Cardiac fibroblast (primary cell): ENCODE measurements at regions not wholly inside any gene's neighbourhood (a gene's known extent, or its start where the extent isn't known, plus 50 kb on each side); places are given as distances from the start of the nearest gene placed in this dataset.

ENCODE experiments used
- DNase-seq, 2 donors: peaks; one replicate each; pipeline versions ENCODE4 v3.0.0 to v3.0.0-alpha.2; 2010; ENCODE audit warnings: low read depth in 2 of 2
- H3K4me3 ChIP-seq, 2 donors: replicated peaks in 1 of 2; 1 replicate in 1 of 2; 2 replicates in 1 of 2; pipeline ENCODE4 v1.5.1; 2011; ENCODE audit warnings: low read depth in 2 of 2, low read length in 2 of 2, mild to moderate bottlenecking in 2 of 2, moderate library complexity in 1 of 2
- CTCF ChIP-seq: IDR thresholded peaks from one replicate; pipeline ENCODE4 v1.5.1; 2011; ENCODE audit warnings: low read depth, mild to moderate bottlenecking, low read length, inconsistent platforms

DNA sequence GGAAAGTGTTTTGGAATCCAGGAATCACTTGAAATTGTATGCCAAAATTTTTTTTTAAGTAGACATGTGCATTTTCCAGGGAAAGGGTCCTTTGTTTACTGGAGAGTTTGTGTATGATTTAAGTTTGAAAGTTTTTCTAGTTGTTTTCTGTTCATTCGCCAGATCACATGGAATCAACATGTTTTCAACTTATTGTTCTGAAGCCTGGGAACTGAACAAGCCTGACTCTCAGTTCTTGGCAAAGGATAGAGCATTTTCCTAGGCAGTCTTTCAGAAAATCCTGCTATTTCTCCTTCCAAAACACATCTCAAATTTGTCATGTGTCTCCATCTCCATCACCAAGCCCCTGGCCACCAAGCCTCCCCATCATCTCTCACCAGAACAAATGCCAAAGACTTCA lies 374.8 kb downstream of the MAFB start:
- no peak for TF ChIP-seq CTCF
- DNase-seq, result no peak
- H3K4me3 ChIP-seq, result no peak overlapping the region

GRCh38 chr20:40313730-40314129 lies 375.3 kb downstream of the MAFB start:
- no peak for DNase-seq
- TF ChIP-seq CTCF, result no peak
- no peak overlapping the region for H3K4me3 ChIP-seq

DNA sequence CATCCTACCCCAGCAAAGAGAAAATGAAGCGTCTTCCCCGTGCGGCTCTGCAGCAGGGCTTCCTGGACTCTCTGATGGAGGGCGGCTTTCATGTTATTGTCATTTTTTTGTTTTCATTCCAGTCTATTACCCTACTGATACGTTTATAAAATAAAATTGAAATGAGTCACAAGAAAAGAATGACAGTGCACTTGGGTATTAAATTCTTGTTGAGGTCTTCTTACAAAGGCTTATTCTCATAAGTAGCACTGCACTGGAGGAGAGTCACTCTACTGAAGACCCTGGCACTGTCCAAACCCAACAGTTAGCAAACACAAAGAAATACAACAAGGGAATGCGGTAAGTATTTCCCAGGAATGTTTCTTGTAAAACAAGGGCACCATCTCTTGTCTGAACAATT lies 379.3 kb downstream of the MAFB start:
- no peak for DNase-seq
- no peak for TF ChIP-seq CTCF
- H3K4me3 ChIP-seq, result no peak overlapping the region

- H3K4me3 ChIP-seq, result no peak overlapping the region
- TF ChIP-seq CTCF, result no peak
- no peak for DNase-seq
Measured at GRCh38 chr20:40307997-40308396, 381.0 kb downstream of the MAFB start.

- no peak for TF ChIP-seq CTCF
- H3K4me3 ChIP-seq, result no peak overlapping the region
- DNase-seq, result no peak
Measured at GRCh38 chr20:40307268-40307667, 381.8 kb downstream of the MAFB start.

GRCh38 chr20:40305303-40305702 lies 383.7 kb downstream of the MAFB start:
- H3K4me3 ChIP-seq, result no peak overlapping the region
- TF ChIP-seq CTCF, result no peak
- DNase-seq, result no peak

DNA sequence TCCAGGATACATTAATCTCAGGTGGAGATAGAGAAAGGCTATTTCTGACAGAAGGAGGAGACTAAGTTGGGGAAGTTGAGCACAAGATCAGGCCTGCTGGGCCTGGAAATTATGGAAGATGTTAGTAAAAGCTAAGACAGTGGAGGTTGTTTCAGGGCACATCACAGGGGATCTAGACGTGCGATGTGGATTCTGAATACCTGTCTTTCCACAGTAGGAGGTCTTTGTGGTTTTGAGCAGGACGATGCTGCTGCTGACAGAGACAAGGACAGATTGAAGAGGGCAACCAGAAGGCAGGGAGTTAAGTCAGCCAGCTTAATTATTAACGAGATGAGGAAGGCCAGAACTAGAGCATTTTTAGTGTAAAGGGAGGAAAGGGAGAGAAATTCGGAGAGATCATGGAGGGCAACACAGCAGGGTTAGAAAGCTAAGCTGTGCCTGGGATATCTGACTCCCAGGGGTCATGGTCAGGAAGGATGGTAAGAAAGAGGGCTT lies 384.9 kb downstream of the MAFB start:
- DNase-seq, result no peak
- no peak for TF ChIP-seq CTCF
- no peak overlapping the region for H3K4me3 ChIP-seq
